Duodenal mucosa (tissue), 2 donors: ENCODE measurements at regions not wholly inside any gene's neighbourhood (a gene's known extent, or its start where the extent isn't known, plus 50 kb on each side); places are given as distances from the start of the nearest gene placed in this dataset.

ENCODE experiments used
- H3K27ac ChIP-seq: one replicate; pipeline ENCODE4 v1.7.0; 2013; ENCODE audit warnings: low read depth, low read length
- H3K27me3 ChIP-seq, 2 donors: one replicate each; pipeline ENCODE4 v1.7.0; 2013; ENCODE audit warnings: low read length in 2 of 2, control low read depth in 1 of 2; ENCODE audit not compliant: insufficient read depth in 2 of 2, control insufficient read depth in 1 of 2
- H3K36me3 ChIP-seq, 2 donors: one replicate each; pipeline ENCODE4 v1.7.0; 2013; ENCODE audit warnings: low read length in 2 of 2, control low read depth in 1 of 2; ENCODE audit not compliant: insufficient read depth in 2 of 2, control insufficient read depth in 1 of 2
- H3K4me1 ChIP-seq, 2 donors: one replicate each; pipeline ENCODE4 v1.7.0; 2013; ENCODE audit warnings: low read length in 2 of 2, control low read depth in 1 of 2; ENCODE audit not compliant: insufficient read depth in 2 of 2, control insufficient read depth in 1 of 2
- H3K4me3 ChIP-seq, 2 donors: one replicate each; pipeline ENCODE4 v1.7.0; 2013; ENCODE audit warnings: low read length in 2 of 2, low read depth in 1 of 2
- H3K9ac ChIP-seq, 2 donors: one replicate each; pipeline ENCODE4 v1.7.0; 2013; ENCODE audit warnings: low read length in 2 of 2, low read depth in 1 of 2
- H3K9me3 ChIP-seq, 2 donors: one replicate each; pipeline ENCODE4 v1.7.0; 2013; ENCODE audit warnings: low read length in 2 of 2, control low read depth in 1 of 2; ENCODE audit not compliant: control insufficient read depth in 1 of 2

DNA sequence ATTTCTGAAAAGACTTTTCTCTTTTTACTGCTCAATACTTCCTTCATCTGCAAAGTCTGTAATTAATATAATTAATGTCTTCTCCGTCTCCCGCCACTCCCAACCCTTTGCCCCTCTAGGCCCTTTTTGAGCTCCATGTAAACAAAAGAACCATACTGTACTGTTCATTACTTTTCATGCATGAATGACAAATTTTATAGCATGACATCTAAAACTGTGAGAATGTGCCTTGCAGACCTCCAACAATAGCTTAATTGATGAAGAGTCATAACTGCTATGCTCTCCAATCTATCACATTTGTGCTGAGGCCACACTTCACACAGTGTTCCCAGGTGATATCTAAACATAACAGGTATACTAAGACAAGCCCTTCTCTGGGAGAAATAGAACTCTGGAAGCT, 1122.7 kb upstream of the ATXN7L3B start:
- Histone ChIP-seq H3K9me3 (peaks cover 6 to 7% of the 10 kb centered on the region in 2 donors), H3K27ac (no peak overlapping the region), H3K27me3 (no peaks in the 10 kb centered on the region), H3K4me1 (no peaks in the 10 kb centered on the region), H3K4me3 (no peak overlapping the region), H3K36me3 (no peaks in the 10 kb centered on the region), H3K9ac (no peak overlapping the region)

DNA sequence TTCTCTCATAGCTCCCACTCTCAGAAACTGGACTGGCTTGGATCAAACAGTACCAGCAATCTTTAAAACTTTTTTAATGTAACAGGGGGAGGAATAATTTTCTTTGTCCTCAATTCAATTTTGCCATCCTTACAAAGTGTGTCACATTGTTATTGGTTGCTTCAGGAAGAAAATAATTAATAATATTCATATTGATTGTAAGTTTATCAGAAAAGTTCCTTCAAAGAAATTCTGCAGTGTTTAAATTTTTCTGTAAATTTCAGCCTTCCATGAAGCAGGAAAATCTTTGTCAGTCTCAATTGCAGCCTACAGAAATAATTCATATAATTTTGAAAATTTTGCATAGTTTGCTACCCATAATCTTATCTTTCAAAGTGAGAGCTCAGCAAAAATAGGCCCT, 1119.1 kb upstream of the ATXN7L3B start:
- Histone ChIP-seq H3K9me3 (peaks cover 3 to 5% of the 10 kb centered on the region in 2 donors), H3K27ac (no peak overlapping the region), H3K9ac (no peak overlapping the region), H3K4me3 (no peak overlapping the region), H3K27me3 (no peaks in the 10 kb centered on the region), H3K4me1 (no peaks in the 10 kb centered on the region), H3K36me3 (no peaks in the 10 kb centered on the region)

DNA sequence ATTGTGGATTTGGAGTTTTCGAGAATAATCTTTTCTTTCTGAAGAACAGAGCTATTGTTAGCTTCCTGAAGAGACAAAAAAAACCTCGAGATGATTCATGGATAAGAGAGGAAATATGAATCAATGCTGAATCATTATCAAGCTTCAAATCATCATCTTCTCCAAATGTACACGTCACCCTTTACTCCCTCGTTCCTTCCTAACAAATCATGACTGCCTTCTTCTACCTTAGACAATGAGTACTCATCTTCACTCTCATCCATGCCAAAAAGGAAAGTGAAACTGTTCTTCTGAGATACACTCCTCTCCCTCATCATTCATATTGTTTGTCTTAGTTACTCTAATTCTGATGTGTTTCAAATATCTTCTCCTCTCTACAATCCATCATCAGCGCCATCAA, 1115.8 kb upstream of the ATXN7L3B start:
- Histone ChIP-seq H3K9me3 (peaks cover 0 to 4% of the 10 kb centered on the region in 2 donors), H3K27ac (no peak overlapping the region), H3K9ac (no peak overlapping the region), H3K36me3 (no peaks in the 10 kb centered on the region), H3K27me3 (no peaks in the 10 kb centered on the region), H3K4me1 (no peaks in the 10 kb centered on the region), H3K4me3 (no peak overlapping the region)

DNA sequence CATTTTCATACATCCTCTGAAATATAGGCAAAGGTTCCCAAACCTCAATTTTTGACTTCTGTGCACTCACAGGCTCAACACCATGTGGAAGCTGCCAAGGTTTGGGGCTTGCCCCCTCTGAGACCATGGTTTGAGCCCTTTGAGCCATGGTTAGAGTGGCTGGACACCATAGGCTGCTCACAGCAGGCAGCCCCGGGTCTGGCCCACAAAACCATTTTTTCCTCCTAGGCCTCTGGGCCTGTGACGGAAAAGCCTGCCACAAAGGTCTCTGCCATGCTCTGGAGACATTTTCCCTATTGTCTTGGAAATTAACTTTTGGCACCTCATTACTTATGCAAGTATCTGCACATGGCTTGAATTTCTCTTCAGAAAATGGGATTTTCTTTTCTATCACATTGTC, 1113.2 kb upstream of the ATXN7L3B start:
- no peak overlapping the region for H3K27ac ChIP-seq

DNA sequence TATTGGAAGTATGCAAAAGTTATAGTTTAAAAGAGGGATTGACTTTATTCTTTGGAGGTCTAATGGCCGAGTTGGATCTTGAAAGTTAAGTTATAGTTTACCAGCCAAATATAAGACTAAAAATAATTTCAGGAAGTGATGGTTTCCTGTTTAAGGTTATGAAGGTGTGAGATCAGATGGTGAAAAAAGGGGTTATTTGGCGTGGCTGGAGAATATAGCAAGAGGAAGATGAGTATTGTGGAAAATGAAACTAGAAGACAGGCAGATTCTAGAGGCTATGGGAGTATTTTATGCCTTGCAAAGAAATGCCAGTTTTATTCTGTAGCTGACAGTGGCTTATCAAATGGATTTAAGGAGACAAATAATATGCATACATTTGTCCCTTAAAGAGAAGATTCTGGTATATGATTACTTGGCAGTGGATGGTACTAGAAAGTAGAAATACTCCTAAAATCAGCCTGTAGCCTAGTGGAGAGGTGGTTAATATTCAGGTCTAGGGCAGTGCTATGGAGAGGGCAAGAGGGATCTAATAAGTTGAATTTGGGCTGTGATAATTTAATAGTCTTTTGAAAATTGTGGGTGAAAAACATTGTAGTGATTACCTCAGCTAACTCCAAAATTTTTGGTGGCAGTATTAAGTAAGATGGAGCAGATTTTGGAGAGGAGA, 1091.8 kb upstream of the ATXN7L3B start:
- no peak overlapping the region for H3K9ac ChIP-seq

More for the DNA sequence above, 1113.2 kb upstream of the ATXN7L3B start:
- Histone ChIP-seq H3K9me3 (peaks cover 0 to 4% of the 10 kb centered on the region in 2 donors), H3K9ac (no peak overlapping the region), H3K27me3 (no peaks in the 10 kb centered on the region), H3K4me1 (no peaks in the 10 kb centered on the region), H3K4me3 (no peak overlapping the region), H3K36me3 (no peaks in the 10 kb centered on the region)

DNA sequence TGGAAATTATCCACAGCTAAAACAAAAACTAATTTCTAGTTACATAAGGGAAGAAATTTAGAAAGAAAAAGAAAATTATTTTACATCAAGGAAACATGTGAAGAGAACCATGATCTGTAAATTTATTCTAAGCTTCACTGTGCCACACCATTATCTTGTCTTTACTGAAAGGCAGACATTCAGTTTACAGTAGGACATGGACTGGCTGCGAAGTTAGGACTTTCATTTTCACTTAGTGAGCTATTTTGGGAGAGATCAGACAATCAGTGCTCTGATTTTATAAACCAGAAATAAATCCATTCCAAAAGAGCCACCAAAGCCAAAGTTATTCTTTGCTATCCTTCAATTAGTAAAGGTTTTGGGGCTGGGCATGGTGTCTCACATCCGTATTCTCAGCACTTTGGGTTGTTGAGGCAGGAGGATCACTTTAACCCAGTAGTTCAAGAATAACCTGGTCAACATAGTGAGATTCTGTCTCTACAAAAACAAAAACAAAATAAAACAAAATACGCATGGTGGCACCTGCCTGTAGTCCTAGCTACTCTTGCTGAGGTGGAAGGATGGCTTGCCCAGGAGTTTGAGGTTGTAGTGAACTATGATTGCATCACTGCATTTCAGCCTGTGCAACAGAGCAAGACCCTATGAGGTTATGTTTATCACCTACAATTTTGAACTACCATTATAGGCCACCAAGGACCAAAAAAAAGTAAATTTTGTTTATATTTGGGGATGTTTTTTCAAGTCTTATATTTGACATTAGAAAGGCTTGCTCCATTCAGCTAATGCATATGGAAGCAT, 1084.8 kb upstream of the ATXN7L3B start:
- no peaks in the 10 kb centered on the region for H3K27me3 ChIP-seq
- H3K27ac ChIP-seq, result no peak overlapping the region
- no peaks in the 10 kb centered on the region for H3K9me3 ChIP-seq
- H3K36me3 ChIP-seq, result no peaks in the 10 kb centered on the region
- H3K4me3 ChIP-seq, result no peak overlapping the region
- no peak overlapping the region for H3K9ac ChIP-seq
- no peaks in the 10 kb centered on the region for H3K4me1 ChIP-seq

More for the DNA sequence above, 1091.8 kb upstream of the ATXN7L3B start:
- Histone ChIP-seq H3K9me3 (no peaks in the 10 kb centered on the region), H3K4me1 (no peaks in the 10 kb centered on the region), H3K36me3 (no peaks in the 10 kb centered on the region), H3K27ac (no peak overlapping the region), H3K4me3 (no peak overlapping the region), H3K27me3 (no peaks in the 10 kb centered on the region)

DNA sequence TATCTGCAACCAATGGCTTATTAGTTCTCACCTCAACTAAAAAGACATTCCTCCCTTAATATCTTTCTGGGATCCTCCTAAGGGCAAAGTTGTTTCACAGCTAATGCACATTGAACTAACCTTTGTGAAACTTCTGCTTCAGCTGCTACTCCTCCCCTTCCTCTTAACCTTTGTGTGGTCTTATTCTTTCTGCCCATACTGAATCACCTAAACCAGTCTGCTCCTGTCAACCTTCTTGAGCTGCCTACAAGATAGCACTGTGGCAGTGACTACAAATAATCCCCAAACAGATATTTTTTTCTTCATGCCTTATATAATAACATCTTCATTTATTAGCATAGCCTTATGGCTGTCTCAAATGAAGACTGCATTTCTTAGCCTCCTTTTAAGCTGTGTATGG, 1077.4 kb upstream of the ATXN7L3B start:
- H3K9ac ChIP-seq, result no peak overlapping the region
- no peaks in the 10 kb centered on the region for H3K4me1 ChIP-seq

DNA sequence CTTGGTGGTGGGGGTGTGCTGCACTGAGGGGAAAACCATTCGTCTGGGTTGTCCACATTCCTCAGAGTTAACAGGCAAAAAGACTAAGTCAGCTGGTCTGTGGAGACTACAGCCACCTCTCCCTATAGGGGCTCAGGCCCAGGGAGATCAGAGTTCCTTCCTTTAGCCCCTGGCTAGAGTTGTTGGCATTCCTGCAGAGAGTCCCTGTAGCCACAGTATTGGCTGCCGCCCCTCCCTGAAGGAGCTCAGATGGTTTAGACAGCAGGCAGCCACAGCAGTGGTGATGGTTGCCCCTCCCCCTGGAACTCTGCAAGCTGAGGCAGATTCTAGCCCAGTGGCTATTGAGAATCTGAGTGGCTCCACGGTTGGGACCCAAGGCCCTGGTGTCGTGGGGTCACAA, 1072.5 kb upstream of the ATXN7L3B start:
- H3K4me1 ChIP-seq, result no peaks in the 10 kb centered on the region
- no peak overlapping the region for H3K4me3 ChIP-seq
- H3K36me3 ChIP-seq, result no peaks in the 10 kb centered on the region
- no peak overlapping the region for H3K27ac ChIP-seq
- H3K9me3 ChIP-seq, result no peaks in the 10 kb centered on the region
- H3K9ac ChIP-seq, result no peak overlapping the region
- no peaks in the 10 kb centered on the region for H3K27me3 ChIP-seq

More for the DNA sequence above, 1077.4 kb upstream of the ATXN7L3B start:
- H3K4me3 ChIP-seq, result no peak overlapping the region
- H3K27ac ChIP-seq, result no peak overlapping the region
- no peaks in the 10 kb centered on the region for H3K9me3 ChIP-seq
- no peaks in the 10 kb centered on the region for H3K36me3 ChIP-seq
- H3K27me3 ChIP-seq, result no peaks in the 10 kb centered on the region

DNA sequence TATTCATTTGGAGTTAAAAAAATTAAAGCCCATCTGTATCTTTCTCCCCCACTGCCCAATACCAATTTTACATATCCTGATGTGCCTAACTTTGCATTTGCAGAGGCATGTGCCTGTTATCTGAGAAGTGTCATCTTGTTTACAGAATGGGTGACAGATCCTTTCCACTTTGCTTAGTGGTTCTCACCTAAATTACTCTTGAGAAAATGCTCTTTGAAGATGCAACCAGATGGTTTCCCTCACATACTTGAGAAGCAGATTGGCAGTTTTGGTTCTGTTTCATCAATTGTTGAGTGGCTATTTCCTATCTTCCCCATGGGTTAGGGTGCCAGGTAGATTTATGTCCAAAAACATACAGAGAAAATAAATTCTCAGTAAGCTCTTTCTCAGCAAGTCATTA, 1051.4 kb upstream of the ATXN7L3B start:
- no peaks in the 10 kb centered on the region for H3K9me3 ChIP-seq
- H3K36me3 ChIP-seq, result no peaks in the 10 kb centered on the region
- H3K4me1 ChIP-seq, result no peaks in the 10 kb centered on the region
- H3K9ac ChIP-seq, result no peak overlapping the region
- no peaks in the 10 kb centered on the region for H3K27me3 ChIP-seq
- H3K27ac ChIP-seq, result no peak overlapping the region
- no peak overlapping the region for H3K4me3 ChIP-seq

DNA sequence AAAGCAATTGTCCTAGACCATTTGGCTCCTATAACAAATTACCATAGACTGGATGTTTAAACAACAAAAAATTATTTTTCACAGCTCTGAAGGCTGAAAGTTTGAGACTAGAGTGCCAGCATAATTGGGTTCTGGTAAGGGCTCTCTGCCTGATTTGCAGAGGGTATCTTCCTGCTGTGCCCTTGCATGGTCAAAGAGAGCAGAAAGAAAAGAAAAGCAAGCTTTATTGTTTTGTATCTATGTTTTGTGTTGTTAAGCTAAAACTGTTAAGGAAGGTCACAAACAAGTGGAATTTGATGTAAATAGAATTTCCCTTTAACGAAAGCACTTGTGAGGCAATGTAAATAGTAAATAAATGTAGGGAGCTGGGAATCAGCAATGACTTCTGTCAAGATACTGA, 1031.0 kb upstream of the ATXN7L3B start:
- H3K4me3 ChIP-seq, result no peak overlapping the region
- H3K27ac ChIP-seq, result no peak overlapping the region
- H3K4me1 ChIP-seq, result no peaks in the 10 kb centered on the region
- H3K36me3 ChIP-seq, result no peaks in the 10 kb centered on the region
- peaks cover 0 to 5% of the 10 kb centered on the region in 2 donors for H3K9me3 ChIP-seq
- H3K9ac ChIP-seq, result no peak overlapping the region
- H3K27me3 ChIP-seq, result no peaks in the 10 kb centered on the region
